GM10248 (cell line): ENCODE measurements at regions not wholly inside any gene's neighbourhood (a gene's known extent, or its start where the extent isn't known, plus 50 kb on each side); places are given as distances from the start of the nearest gene placed in this dataset.

Source experiments
- CTCF ChIA-PET: fragments of 300-600 bp; sonication (Branson Sonifier 250); formaldehyde crosslinking; extraction: SDS; loops from one replicate; lab custom pipeline; 2021; ENCODE audit warnings: antibody characterized with exemption; lab: Yijun Ruan, JAX
- POLR2A ChIA-PET: fragments of 350-650 bp; sonication (Branson Sonifier 250); formaldehyde crosslinking; extraction: SDS; loops from one replicate; lab custom pipeline; 2020; ENCODE audit warnings: antibody characterized with exemption; lab: Yijun Ruan, JAX
- DNase-seq: peaks from one replicate; pipeline ENCODE4 v3.0.0; 2012; ENCODE audit errors: extremely low spot score
- CTCF ChIP-seq: IDR thresholded peaks from 2 replicates; pipeline ENCODE4 v1.5.1; 2012; ENCODE audit warnings: mild to moderate bottlenecking, low read depth; ENCODE audit errors: extremely low read depth, missing control alignments, control extremely low read depth

GRCh38 chr2:208847651-208848050 lies 441.1 kb downstream of the PTH2R start:
- ChIA-PET POLR2A (no interaction called here), CTCF (interaction anchor here (1.1 kb wide), 1 partner anchor 9 kb away, joined by 6 read pairs; no protein-coding TSS in a partner anchor)
- no peak for TF ChIP-seq CTCF
- no peak for DNase-seq

- DNase-seq: no peak
- TF ChIP-seq CTCF: no peak
- ChIA-PET CTCF (no interaction called here), POLR2A (no interaction called here)
These were observed 448.1 kb downstream of the PTH2R start for GRCh38 chr2:208854717-208855116.

GRCh38 chr2:208867374-208867773 lies 460.8 kb downstream of the PTH2R start:
- TF ChIP-seq CTCF: no peak
- no peak for DNase-seq
- POLR2A ChIA-PET: no interaction called here
- CTCF ChIA-PET: no interaction called here

- TF ChIP-seq CTCF: no peak
These were observed 466.0 kb downstream of the PTH2R start for GRCh38 chr2:208872591-208872990.

GRCh38 chr2:208879666-208880065 lies 473.1 kb downstream of the PTH2R start:
- TF ChIP-seq CTCF: no peak
- ChIA-PET CTCF (no interaction called here), POLR2A (no interaction called here)
- no peak for DNase-seq

More at GRCh38 chr2:208872591-208872990, 466.0 kb downstream of the PTH2R start:
- no peak for DNase-seq
- ChIA-PET POLR2A (no interaction called here), CTCF (no interaction called here)

- POLR2A ChIA-PET: no interaction called here
These were observed 473.6 kb downstream of the PTH2R start for GRCh38 chr2:208880171-208880570.

More at GRCh38 chr2:208880171-208880570, 473.6 kb downstream of the PTH2R start:
- CTCF ChIA-PET: interaction anchor here (1.6 kb wide), 1 partner anchor 10 kb away, joined by 7 read pairs; no protein-coding TSS in a partner anchor
- no peak for TF ChIP-seq CTCF
- DNase-seq: no peak
